ENCODE measurements at regions not wholly inside any gene's neighbourhood (a gene's known extent, or its start where the extent isn't known, plus 50 kb on each side); places are given as distances from the start of the nearest gene placed in this dataset.

GRCh38 chr1:102572637-102573036 lies 535.7 kb downstream of the COL11A1 start:
- no peak for TF ChIP-seq CTCF (IDR thresholded peaks at IDR 0.05; ENCODE audit: unreplicated experiment)
- Mint-ChIP-seq H3K36me3 (ENCODE audit: insufficient read depth, unreplicated experiment) (no peaks in the 10 kb centered on the region), H3K27me3 (ENCODE audit: unreplicated experiment) (no peaks in the 10 kb centered on the region), H3K4me3 (ENCODE audit: low read depth, unreplicated experiment) (no peak overlapping the region), H3K9me3 (ENCODE audit: low read depth, unreplicated experiment) (peaks cover 2% of the 10 kb centered on the region), H3K4me1 (ENCODE audit: low read depth, unreplicated experiment) (no peaks in the 10 kb centered on the region), H3K27ac (ENCODE audit: unreplicated experiment) (no peak overlapping the region)
- no TSS peak for BruUV-seq (replicated peaks)
- DNase-seq = no peak
- intact Hi-C loops (cut with micrococcal nuclease; ENCODE audit: unreplicated experiment) = no loop called here
- CTCF ChIA-PET = no interaction called here

- no peaks in the 10 kb centered on the region for H3K4me1 Mint-ChIP-seq (ENCODE audit: low read depth, unreplicated experiment)
- H3K9me3 Mint-ChIP-seq (ENCODE audit: low read depth, unreplicated experiment) = peaks cover 11% of the 10 kb centered on the region
- TF ChIP-seq CTCF (IDR thresholded peaks at IDR 0.05; ENCODE audit: unreplicated experiment) = no peak
- intact Hi-C loops (cut with micrococcal nuclease; ENCODE audit: unreplicated experiment) = no loop called here
- no peak overlapping the region for H3K27ac Mint-ChIP-seq (ENCODE audit: unreplicated experiment)
- no peak for DNase-seq
- H3K27me3 Mint-ChIP-seq (ENCODE audit: unreplicated experiment) = no peaks in the 10 kb centered on the region
- H3K36me3 Mint-ChIP-seq (ENCODE audit: insufficient read depth, unreplicated experiment) = no peaks in the 10 kb centered on the region
- no peak overlapping the region for H3K4me3 Mint-ChIP-seq (ENCODE audit: low read depth, unreplicated experiment)
- CTCF ChIA-PET = no interaction called here
- no TSS peak for BruUV-seq (replicated peaks)
These were observed 542.1 kb downstream of the COL11A1 start for GRCh38 chr1:102566182-102566581.

- Mint-ChIP-seq H3K9me3 (ENCODE audit: low read depth, unreplicated experiment) (peaks cover 25% of the 10 kb centered on the region), H3K27ac (ENCODE audit: unreplicated experiment) (no peak overlapping the region), H3K4me1 (ENCODE audit: low read depth, unreplicated experiment) (no peaks in the 10 kb centered on the region), H3K4me3 (ENCODE audit: low read depth, unreplicated experiment) (no peak overlapping the region), H3K36me3 (ENCODE audit: insufficient read depth, unreplicated experiment) (no peaks in the 10 kb centered on the region), H3K27me3 (ENCODE audit: unreplicated experiment) (no peaks in the 10 kb centered on the region)
- no peak for TF ChIP-seq CTCF (IDR thresholded peaks at IDR 0.05; ENCODE audit: unreplicated experiment)
- CTCF ChIA-PET = no interaction called here
- DNase-seq = no peak
- intact Hi-C loops (cut with micrococcal nuclease; ENCODE audit: unreplicated experiment) = no loop called here
- no TSS peak for BruUV-seq (replicated peaks)
These were observed 545.9 kb downstream of the COL11A1 start for GRCh38 chr1:102562380-102562779.

GRCh38 chr1:102550729-102551384 lies 554.1 kb upstream of the OLFM3 start:
- CTCF ChIA-PET = no interaction called here

More at GRCh38 chr1:102550729-102551384, 554.1 kb upstream of the OLFM3 start:
- no peak for TF ChIP-seq CTCF (IDR thresholded peaks at IDR 0.05; ENCODE audit: unreplicated experiment)
- Mint-ChIP-seq H3K27me3 (ENCODE audit: unreplicated experiment) (no peaks in the 10 kb centered on the region), H3K36me3 (ENCODE audit: insufficient read depth, unreplicated experiment) (no peaks in the 10 kb centered on the region), H3K9me3 (ENCODE audit: low read depth, unreplicated experiment) (peaks cover 17% of the 10 kb centered on the region), H3K4me3 (ENCODE audit: low read depth, unreplicated experiment) (no peak overlapping the region), H3K4me1 (ENCODE audit: low read depth, unreplicated experiment) (no peaks in the 10 kb centered on the region), H3K27ac (ENCODE audit: unreplicated experiment) (no peak overlapping the region)
- intact Hi-C loops (cut with micrococcal nuclease; ENCODE audit: unreplicated experiment) = no loop called here
- no peak for DNase-seq
- no TSS peak for BruUV-seq (replicated peaks)
